SKM-1 treated with dmso at 0.1 percent for 144 hours (cell line): ENCODE measurements at regions not wholly inside any gene's neighbourhood (a gene's known extent, or its start where the extent isn't known, plus 50 kb on each side); places are given as distances from the start of the nearest gene placed in this dataset.
"Not testable (repeated sequence)": the region's sequence is repeated elsewhere in the genome, so short reads cannot be mapped to it uniquely, and the experiment has no call there.

Experiments used
- DNase-seq: peaks from one replicate; lab custom pipeline; 2025; ENCODE audit not compliant: unreplicated experiment; lab: John Stamatoyannopoulos, UW

DNA sequence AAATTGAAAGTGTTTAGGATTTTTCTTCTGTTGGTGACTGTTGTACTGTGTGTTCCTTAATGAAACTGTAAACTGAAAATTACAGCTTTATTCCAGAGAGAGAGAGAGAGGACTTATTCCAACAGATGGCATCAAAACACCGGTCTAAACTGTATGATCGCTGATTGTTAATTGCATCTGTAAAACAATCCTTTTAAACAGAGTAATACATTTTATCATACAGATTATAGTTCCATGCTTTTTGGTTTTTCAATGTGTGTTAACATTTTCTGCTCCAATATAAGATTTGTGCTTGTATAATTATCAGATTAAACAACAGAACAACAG, 289.7 kb upstream of the DNAJC19 start:
- no peak for DNase-seq

- no peak for DNase-seq
Observed at GRCh38 chr3:181278468-181279238, 289.1 kb upstream of the DNAJC19 start.

GRCh38 chr3:181276358-181276896, 286.9 kb upstream of the DNAJC19 start:
- no peak for DNase-seq

- DNase-seq: no peak
Observed at GRCh38 chr3:181274025-181274424, 284.5 kb upstream of the DNAJC19 start.

- DNase-seq: no peak
Observed at GRCh38 chr3:181267312-181267711, 277.8 kb upstream of the DNAJC19 start.

DNA sequence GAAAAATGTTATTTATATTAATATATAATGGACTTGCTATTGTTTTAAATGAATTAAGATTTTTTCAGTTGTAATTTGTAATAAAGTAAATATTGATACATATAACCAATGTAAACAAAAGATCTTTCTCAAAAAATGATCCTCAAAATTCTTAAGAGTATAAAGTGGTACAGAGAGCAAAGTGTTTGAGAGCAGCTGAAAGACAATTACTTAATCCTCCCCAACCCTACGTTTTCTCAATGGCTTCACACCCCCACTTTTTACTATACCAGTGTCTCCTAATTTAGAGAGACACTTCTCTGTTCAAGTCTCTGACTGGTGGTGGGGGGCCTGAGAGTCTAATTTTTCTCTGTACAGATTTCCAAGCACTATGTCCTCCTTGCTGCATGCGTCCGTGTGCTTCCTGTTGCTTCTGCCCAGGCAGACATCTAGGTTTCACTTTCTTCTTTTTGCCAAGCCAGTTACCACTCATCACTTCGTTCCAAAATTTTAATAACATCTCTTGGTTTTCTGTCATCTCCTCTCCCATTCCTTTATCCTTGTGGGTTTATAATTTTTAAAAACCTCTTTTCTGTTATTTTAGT, 276.3 kb upstream of the DNAJC19 start:
- no peak for DNase-seq

- DNase-seq: no peak
Observed at GRCh38 chr3:181264486-181264885, 274.9 kb upstream of the DNAJC19 start.

- DNase-seq: no peak
Observed at GRCh38 chr3:181253796-181254195, 264.3 kb upstream of the DNAJC19 start.

DNA sequence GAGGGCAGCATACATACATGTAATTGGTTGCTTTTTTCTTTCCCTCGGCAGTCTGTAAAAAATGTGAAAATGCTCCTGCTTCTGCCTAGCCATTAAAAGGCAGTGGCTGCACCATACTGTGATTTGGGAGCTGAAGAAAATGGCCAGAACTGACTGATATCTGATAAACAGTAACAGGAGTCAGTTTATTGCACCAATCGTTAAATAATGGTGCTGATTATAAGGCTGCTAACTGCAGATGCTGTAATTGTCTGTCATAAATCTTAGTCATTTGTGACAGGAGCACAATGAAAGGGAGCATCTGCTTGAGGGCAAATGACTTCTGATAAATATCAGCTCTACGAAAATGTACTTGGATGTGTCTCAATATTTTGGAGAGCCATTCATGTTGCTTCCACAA, 263.1 kb upstream of the DNAJC19 start:
- no peak for DNase-seq

DNA sequence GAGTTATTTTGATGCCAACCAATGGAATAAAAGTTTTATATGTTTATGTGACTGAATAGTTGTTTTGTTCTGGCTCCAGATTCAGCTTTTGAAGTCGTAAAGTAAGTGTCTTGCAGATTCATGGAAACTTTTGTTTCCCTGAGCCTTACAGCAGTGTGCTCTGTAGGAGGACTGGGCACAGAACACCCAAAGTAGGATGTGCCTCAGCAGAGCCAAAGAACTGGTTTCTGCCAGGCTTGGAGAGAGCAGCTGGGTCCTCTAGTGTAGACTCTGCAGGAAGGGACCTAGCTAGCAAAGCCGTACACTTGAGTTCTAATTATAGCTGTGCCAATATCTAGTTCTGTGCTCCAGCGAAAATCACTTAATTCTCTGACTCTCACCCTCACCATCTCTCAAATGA, 261.2 kb upstream of the DNAJC19 start:
- no peak for DNase-seq

GRCh38 chr3:181239441-181239840, 249.9 kb upstream of the DNAJC19 start:
- DNase-seq: no peak

DNA sequence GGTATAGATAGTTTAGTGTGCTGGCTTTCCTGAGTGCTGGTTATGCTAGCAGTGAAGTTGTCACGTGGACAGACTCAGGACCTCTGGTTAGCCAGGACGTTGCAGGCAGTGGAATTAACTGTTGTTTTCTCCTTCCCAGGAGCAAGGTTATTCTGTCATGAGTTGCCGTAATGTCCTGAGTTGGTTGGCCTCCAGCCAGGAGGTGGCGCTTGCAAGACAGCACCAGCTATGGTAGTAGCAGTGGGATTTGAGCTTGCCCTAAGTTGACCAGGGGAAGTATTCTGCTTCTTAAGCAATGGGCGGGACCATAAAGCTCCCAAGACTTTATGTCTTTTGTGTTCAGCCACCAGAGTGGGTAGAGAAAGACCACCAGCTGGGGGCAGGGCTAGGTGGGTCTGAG, 240.7 kb upstream of the DNAJC19 start:
- DNase-seq: no peak

DNA sequence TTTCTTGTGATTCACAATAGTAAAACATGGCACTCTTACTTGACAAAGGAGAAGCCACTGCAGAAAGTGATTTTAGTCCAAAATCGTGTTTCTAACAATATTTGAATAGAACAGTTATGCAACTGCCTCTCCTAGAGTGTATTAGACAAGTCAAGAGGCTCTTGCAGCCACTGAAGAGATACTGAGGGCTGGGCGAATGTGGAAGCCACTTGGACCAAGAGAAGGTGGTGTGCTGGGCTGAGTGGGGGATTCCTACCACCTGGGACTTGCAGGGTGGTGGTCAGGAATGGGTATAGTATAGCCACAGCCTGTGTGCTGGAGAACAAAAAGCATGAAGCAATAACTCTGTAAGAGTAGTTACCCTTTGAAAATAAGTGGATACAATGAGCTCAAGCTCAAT, 223.8 kb upstream of the DNAJC19 start:
- no peak for DNase-seq

DNA sequence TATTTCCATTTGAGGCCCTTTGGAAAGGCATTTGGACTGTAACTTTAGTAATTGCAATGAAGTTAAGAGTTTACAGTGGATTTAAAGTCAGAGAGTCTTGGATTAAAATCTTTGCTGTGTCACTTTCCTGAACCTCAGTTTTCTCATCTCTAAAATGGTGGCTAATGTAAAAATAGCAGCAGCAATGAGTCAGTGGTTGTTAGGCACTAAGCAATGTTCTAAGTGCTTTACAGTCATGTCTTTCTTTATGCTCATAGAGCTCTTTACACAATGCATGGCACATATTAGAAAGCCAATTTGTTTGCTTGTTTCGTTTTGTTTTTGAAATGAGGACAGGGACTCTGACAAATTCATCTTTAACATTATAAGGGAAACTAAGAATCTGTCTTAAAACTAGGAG, 222.7 kb upstream of the DNAJC19 start:
- no peak for DNase-seq

- no peak for DNase-seq
Observed at GRCh38 chr3:181210275-181210674, 220.7 kb upstream of the DNAJC19 start.

GRCh38 chr3:181189556-181189955, 200.0 kb upstream of the DNAJC19 start:
- DNase-seq: no peak

DNA sequence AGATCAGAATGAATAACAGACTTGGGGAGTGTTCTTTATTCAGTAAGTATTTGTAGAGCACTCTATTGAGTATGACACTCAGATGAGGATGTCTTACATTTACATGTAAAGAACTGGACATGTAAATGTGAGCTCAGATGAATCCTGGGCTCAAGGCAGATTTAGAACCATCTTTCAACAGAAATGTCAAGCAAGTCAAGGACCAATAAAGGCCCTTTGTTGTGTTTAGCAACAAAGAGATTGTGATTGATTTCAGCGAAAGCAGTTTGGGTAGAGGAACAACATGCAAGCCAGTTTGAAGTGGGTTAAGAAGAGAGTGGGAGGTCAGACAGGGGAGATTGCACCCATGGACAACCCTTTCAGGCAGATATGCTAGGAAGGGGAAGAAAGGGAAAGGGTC, 194.2 kb upstream of the DNAJC19 start:
- no peak for DNase-seq

GRCh38 chr3:181183057-181183456, 193.5 kb upstream of the DNAJC19 start:
- not testable (repeated sequence) for DNase-seq

GRCh38 chr3:181178991-181179390, 189.5 kb upstream of the DNAJC19 start:
- no peak for DNase-seq

DNA sequence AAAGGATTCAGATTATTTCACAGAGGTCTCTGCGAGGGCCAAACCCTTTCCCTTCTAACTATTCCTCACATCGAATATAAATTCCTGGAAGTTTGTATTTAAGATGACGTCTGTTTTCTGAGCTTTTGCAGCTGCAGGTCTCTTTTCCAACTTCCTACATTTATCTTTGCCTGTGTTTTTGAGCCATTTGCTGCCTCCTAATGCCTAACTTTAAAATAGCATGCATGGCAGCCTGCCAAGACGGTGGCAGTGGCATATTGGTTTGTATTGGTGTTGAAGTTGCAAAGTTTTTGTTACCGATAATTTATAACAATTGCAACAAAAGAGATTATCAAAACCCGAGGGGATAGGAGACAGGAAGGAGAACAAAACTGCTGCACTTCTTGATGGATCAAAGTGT, 187.1 kb upstream of the DNAJC19 start:
- peak; percentile 45 for DNase-seq

DNA sequence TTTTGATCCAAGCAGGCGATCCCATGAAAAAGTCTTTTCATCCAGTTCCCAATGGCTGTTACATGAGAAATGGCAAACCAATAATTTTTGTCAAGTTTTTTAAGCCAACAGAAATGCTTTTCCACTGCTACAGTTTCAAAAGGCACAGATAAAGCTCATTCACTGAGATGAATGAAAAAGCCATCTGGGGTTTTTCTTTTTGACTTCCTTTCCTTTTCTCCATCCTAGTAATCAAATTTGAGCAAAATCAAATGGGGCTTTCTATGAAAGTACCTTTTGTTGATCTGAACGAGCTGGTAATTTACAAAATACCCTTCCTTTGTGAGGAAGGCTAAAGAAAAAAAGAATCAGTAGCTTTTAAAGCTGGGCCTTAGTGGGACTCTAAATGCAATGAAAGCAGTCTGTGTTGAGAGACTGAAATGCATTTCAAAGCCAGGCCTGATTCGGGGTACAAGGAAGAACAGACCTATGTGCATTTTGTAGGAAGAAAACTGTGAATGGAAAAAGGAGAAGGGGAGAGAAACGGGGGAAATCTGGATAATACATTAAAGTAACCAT, 185.2 kb upstream of the DNAJC19 start:
- no peak for DNase-seq

- no peak for DNase-seq
Observed at GRCh38 chr3:181174022-181174421, 184.5 kb upstream of the DNAJC19 start.
